NCI-H446 treated with DMSO at 0.1 percent for 48 hours (cell line): ENCODE measurements at regions not wholly inside any gene's neighbourhood (a gene's known extent, or its start where the extent isn't known, plus 50 kb on each side); places are given as distances from the start of the nearest gene placed in this dataset.

Experiments
- DNase-seq: peaks from one replicate; lab custom pipeline; 2025; lab: John Stamatoyannopoulos, UW

GRCh38 chrX:10079231-10079630 lies 77.5 kb upstream of the CLCN4 start:
- no peak for DNase-seq

DNA sequence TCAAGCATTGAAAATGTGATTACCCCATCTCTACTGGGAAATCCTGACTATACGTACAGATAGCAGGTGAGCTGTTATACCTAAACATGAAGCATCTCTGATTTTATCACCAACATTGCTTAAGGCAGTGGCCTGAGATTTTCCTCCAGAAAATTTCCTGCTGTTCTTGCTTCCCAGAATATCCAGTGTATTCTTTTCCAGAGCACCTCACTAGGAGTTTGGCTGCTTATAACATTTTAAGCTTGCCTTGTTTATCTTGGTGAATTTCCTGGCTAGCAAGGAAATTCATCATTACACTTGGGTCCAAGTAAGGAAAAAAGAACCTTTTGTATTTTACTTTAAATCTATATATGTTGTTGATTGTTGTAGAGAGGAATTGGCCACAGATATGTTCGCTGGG lies 73.0 kb upstream of the CLCN4 start:
- DNase-seq = no peak

GRCh38 chrX:10085223-10085622 lies 71.6 kb upstream of the CLCN4 start:
- DNase-seq = no peak

DNA sequence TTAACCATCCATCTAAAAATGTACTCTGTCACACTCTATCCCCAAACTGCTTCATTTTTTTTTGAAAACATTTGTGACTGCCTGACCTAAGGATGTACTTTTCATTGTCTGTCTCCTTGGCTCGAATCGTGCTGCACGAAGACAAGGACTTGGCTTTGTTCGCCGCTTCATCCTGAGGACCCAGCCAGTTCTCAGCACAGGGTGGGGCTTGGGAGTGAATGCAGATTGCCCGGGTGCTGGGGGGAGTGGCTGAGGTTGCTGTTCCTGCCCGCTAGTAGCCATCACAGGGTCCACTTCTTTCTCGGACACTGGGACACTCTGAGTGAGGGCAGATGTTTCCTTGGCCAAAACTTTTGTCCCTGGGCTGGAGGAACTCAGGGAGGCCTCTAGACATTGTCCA lies 70.1 kb upstream of the CLCN4 start:
- DNase-seq = no peak

- DNase-seq = no peak
Observed at GRCh38 chrX:10087391-10087790, 69.4 kb upstream of the CLCN4 start.

GRCh38 chrX:10089378-10089795 lies 67.4 kb upstream of the CLCN4 start:
- no peak for DNase-seq

DNA sequence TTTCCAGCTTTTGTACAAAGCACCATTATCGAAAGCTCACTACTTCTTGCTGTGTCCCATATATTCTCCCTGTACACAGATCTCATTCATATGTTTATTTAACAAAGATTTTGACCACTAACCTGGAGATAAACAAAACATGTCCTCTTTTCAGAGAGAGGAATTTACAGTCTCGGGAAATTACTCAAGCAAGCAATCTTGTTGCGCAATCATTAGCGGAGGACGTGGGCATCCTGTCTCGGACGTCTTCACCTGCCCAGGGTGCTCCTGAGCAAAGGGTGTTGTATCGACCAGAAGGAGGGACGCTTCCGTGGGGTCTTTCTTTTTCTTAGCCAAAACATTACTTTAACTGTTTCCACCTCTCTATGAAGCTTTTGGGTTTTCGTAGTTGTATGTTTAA lies 66.5 kb upstream of the CLCN4 start:
- no peak for DNase-seq

DNA sequence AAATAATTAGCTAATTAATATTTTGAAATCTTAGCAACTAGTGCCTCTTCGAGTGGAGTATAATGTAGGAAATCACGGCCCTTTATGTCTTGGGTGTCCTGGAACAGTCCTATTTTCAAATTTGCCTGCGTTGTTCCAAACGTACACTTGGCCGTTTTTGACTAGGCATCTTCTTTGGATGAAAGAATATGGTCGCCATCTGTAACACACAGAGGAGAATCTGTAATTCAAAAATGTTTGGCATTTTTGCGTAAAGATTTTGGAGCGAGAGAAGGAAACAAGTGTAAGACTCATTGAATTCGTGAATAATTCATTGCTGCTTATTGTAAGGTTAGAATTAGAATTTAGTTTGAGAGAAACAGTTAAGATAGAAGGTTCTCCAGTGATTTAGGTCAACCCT lies 61.5 kb upstream of the CLCN4 start:
- no peak for DNase-seq

DNA sequence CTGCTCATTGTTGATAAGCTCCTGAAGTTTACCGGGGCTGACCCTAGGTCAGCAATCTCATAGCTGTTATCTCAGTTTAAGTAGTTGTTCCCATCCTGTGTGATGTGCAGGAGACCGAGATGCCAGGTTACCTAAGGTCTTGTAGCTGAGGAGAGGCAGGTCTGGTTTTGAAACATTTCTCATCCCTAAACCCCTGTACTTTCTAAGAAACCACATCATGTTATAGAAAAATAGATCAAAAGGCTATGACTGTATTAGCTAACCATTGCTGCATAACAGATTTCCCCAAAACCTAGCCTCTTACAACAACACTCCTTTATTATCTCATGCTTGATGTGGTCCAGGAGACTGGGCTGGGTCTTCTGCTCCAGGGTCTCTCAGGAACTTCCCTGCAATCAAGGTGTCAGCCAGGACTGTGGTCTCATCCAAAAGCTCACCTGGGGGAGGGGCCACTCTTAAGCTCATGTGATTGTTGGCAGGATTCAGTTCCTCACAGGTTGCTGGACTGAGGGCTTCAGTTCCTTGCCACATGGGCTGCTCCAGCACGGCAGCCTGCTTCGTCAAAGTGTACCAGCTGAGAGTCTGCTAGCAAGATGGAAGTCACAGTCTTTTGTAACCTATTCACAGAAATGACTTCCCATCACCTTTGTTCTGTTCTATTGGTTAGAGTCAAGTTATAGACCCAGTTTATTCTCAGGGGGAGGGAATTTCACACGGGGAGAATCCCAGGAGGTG lies 60.9 kb upstream of the CLCN4 start:
- DNase-seq = no peak

DNA sequence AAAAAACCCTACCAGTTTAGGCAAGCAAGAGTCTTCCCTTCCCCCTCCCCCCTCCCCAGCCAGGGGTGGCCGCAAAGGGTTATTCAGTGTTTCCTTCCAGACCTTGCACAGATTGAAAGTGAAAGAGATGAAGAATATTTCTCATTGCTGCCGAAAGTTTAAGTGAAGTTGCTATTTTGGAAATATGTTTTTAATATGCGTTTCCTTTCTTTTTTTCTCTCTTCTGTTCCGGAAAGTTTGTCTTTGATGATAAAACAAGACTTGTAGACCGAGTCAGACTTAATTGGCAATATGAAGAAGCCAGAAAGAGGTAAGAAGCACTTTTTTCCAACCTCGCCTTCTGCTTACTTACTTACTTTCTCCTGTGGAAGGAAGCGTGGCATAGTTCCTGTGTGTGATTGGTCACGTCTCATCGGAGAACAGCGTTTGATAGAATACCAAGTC lies 58.5 kb upstream of the CLCN4 start:
- DNase-seq = no peak

DNA sequence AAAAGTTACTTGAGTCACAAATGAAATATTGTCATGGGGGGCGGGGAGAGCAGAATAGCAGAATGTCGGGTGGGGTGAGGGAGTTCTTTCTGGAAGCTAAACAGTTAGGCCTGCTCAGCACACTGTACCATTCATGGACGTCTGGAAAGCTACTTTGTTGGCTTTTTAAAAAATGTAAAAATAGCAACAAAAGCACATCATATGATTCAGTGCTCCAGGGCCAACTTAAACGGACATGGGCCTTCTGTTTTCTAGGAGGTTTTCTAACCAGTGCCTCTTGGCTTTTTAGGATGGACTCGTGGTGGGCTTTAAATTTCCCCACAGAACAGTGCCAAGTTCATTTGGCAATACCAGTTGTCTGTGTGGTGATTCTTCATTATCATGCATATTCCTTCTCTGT lies 57.4 kb upstream of the CLCN4 start:
- DNase-seq = no peak

DNA sequence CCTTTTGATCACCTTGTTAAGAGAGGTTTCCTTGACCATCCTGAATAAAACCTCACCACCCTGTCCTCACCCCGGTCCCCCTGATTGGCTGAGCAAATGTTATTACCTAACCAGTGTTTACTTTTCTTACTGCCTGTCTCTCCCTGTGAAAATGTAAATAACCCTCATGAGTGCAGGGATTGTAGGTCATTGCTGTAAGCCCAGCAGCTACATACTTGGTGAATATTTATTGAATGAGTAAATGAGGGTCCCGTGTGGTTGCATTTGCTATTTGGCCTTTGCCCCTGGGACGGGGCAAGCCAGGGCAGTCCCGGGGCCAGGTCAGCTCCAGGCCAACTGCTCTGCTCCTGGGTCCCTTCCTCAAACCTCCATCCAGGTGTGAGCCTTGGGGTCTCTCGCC lies 55.5 kb upstream of the CLCN4 start:
- no peak for DNase-seq

- no peak for DNase-seq
Observed at GRCh38 chrX:10102046-10102704, 54.6 kb upstream of the CLCN4 start.

- no peak for DNase-seq
Observed at GRCh38 chrX:10103023-10103422, 53.8 kb upstream of the CLCN4 start.

- no peak for DNase-seq
Observed at GRCh38 chrX:10104958-10105658, 51.7 kb upstream of the CLCN4 start.

GRCh38 chrX:10106806-10107205 lies 50.0 kb upstream of the CLCN4 start:
- no peak for DNase-seq
